ENCODE measurements at regions not wholly inside any gene's neighbourhood (a gene's known extent, or its start where the extent isn't known, plus 50 kb on each side); places are given as distances from the start of the nearest gene placed in this dataset.

- no peak for DNase-seq (ENCODE audit: low spot score in 2 of 2)
- H3K27ac ChIP-seq = no peak overlapping the region
- H3K4me3 ChIP-seq = no peak overlapping the region
- no peaks in the 10 kb centered on the region for H3K9me3 ChIP-seq
- TF ChIP-seq, protein P1, sequence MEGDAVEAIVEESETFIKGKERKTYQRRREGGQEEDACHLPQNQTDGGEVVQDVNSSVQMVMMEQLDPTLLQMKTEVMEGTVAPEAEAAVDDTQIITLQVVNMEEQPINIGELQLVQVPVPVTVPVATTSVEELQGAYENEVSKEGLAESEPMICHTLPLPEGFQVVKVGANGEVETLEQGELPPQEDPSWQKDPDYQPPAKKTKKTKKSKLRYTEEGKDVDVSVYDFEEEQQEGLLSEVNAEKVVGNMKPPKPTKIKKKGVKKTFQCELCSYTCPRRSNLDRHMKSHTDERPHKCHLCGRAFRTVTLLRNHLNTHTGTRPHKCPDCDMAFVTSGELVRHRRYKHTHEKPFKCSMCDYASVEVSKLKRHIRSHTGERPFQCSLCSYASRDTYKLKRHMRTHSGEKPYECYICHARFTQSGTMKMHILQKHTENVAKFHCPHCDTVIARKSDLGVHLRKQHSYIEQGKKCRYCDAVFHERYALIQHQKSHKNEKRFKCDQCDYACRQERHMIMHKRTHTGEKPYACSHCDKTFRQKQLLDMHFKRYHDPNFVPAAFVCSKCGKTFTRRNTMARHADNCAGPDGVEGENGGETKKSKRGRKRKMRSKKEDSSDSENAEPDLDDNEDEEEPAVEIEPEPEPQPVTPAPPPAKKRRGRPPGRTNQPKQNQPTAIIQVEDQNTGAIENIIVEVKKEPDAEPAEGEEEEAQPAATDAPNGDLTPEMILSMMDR (IDR thresholded peaks at IDR 0.05) = no peak
- 65 to 71% methylated on average over 9 of the region's 9 CpGs for WGBS, 2 donors
- peaks cover 0 to 14% (median 5%) of the 10 kb centered on the region in 4 donors for H3K4me1 ChIP-seq
- no peaks in the 10 kb centered on the region for H3K36me3 ChIP-seq
- no peaks in the 10 kb centered on the region for H3K27me3 ChIP-seq
Observed at GRCh38 chr22:44634426-44635321, 67.3 kb upstream of the PRR5 start.

- 85 to 87% methylated on average over 4 of the region's 4 CpGs for WGBS, 2 donors
- Histone ChIP-seq H3K27ac (no peak overlapping the region), H3K27me3 (no peaks in the 10 kb centered on the region), H3K36me3 (no peaks in the 10 kb centered on the region), H3K9me3 (no peaks in the 10 kb centered on the region), H3K4me3 (no peak overlapping the region), H3K4me1 (peaks cover 0 to 5% (median 2%) of the 10 kb centered on the region in 4 donors)
- DNase-seq (ENCODE audit: low spot score in 2 of 2) = no peak
- TF ChIP-seq POLR2A (IDR thresholded peaks at IDR 0.05) = no peak
- no peak for TF ChIP-seq EP300 (IDR thresholded peaks at IDR 0.05)
- TF ChIP-seq, protein P1 (IDR thresholded peaks at IDR 0.05) = no peak
Observed at GRCh38 chr22:44633647-44634046, 68.4 kb upstream of the PRR5 start.

DNA sequence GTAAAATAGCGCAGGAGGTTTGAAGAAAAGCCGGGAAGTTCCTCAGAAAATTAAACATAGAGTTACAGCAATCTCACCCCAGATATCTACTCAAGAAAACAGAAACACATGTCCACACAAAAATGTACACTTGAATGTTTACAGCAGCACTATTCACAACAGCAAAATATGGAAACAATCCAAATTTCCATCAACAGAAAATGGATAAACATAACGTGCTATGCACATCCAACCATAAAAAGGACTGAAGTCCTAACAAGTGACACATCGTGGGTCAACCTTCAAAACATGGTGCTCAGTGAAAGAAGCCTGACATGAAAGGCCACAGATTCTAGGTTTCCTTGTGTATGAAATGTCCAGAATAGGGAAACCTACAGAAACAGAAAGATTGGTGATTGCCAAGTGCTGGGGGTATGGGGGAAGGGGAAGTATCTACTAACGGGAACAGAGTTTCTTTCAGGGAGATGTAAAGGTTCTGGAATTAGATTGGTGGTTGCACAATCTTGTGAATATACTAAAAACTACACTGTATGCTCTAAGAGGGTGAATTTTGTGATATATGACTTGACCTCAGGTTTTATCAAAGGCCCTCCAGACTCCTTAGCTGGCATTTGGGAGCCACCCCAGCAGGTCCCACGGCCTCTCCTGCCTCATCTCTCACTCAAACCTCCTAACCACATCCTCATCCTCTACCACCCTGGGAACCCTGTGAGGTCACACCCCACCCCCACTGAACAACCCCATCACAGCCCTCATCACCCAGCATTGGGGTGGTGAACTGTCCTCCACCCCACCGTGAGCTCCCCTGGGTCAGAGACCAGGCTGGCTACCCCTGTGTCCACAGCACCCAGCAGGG, 69.2 kb upstream of the PRR5 start:
- WGBS, 2 donors = 65 to 70% methylated on average over 7 of the region's 7 CpGs
- DNase-seq (ENCODE audit: low spot score in 2 of 2) = no peak
- Histone ChIP-seq H3K4me3 (no peak overlapping the region), H3K36me3 (no peaks in the 10 kb centered on the region), H3K9me3 (no peaks in the 10 kb centered on the region), H3K27ac (no peak overlapping the region), H3K27me3 (no peaks in the 10 kb centered on the region), H3K4me1 (no peaks in the 10 kb centered on the region)
- TF ChIP-seq POLR2A (IDR thresholded peaks at IDR 0.05) = no peak
- TF ChIP-seq EP300 (IDR thresholded peaks at IDR 0.05) = no peak
- TF ChIP-seq, protein P1 (IDR thresholded peaks at IDR 0.05) = no peak

DNA sequence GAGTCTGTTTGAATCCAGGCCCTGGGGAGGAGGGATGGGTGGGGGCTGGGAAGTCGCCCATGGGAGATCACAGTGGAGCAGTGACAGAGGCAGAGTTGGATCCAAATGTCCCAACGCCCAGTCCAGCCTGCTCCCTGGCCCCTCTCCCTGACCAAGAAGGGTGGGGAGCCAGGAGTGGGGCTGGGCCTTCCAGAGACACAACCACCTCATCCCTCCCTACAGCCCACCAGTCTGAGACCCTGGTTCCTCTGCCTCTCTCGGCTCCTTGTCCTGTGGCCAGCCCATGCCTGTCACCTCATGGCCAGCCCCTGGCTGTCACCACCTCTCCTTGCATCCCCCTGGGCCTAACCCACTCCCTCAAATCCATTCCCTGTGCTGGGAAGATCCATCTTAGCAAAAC, 71.2 kb upstream of the PRR5 start:
- WGBS, 2 donors = 60 to 68% methylated on average over 2 to 3 of the region's 3 CpGs
- Histone ChIP-seq H3K9me3 (no peaks in the 10 kb centered on the region), H3K36me3 (no peaks in the 10 kb centered on the region), H3K4me1 (peaks cover 0 to 6% (median 0%) of the 10 kb centered on the region in 4 donors), H3K4me3 (no peak overlapping the region), H3K27ac (no peak overlapping the region), H3K27me3 (peaks cover 0 to 17% of the 10 kb centered on the region in 2 donors)
- DNase-seq (ENCODE audit: low spot score in 2 of 2) = no peak
- TF ChIP-seq EP300 (IDR thresholded peaks at IDR 0.05) (no peak), POLR2A (IDR thresholded peaks at IDR 0.05) (no peak)
- TF ChIP-seq, protein P1 (IDR thresholded peaks at IDR 0.05) = no peak

- 76 to 78% methylated on average over 9 of the region's 9 CpGs for WGBS, 2 donors
- peaks cover 0 to 37% of the 10 kb centered on the region in 2 donors for H3K27me3 ChIP-seq
- H3K36me3 ChIP-seq = no peaks in the 10 kb centered on the region
- H3K4me1 ChIP-seq = peaks cover 0 to 6% (median 0%) of the 10 kb centered on the region in 4 donors
- no peak overlapping the region for H3K4me3 ChIP-seq
- TF ChIP-seq POLR2A (IDR thresholded peaks at IDR 0.05) (no peak), EP300 (IDR thresholded peaks at IDR 0.05) (no peak)
- TF ChIP-seq, protein P1 (IDR thresholded peaks at IDR 0.05) = no peak
- H3K27ac ChIP-seq = no peak overlapping the region
- H3K9me3 ChIP-seq = no peaks in the 10 kb centered on the region
- no peak for DNase-seq (ENCODE audit: low spot score in 2 of 2)
Observed at GRCh38 chr22:44628835-44629234, 73.2 kb upstream of the PRR5 start.

All from tibial nerve (tissue), 4 donors.